ENCODE measurements at regions not wholly inside any gene's neighbourhood (a gene's known extent, or its start where the extent isn't known, plus 50 kb on each side); places are given as distances from the start of the nearest gene placed in this dataset.

DNA sequence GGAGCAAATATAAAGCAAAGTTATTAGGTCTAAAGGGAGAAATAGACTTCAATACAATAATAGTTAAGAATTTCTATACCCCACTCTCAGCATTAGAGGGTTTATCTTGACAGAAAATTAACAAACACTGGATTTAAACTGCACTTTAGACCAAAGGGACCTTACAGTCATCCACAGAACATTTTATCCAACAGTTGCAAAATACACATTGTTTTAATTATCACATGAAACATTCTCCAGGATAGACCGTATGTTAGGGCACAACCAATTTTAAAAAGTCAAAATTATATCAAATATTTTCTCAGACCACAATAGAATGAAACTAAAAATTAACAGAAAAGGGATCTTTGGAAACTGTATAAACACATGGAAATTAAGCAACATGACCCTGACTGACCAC, 384.5 kb upstream of the C1orf87 start:
- no peaks in the 10 kb centered on the region for H3K36me3 ChIP-seq (ENCODE audit: control insufficient read depth in 2 of 2, insufficient read depth in 1 of 2, low read length in 2 of 2)
- ChIA-PET POLR2A (no interaction called here), CTCF (no interaction called here)
- H3K27ac ChIP-seq (ENCODE audit: extremely low read depth, low read depth, low read length), result no peak overlapping the region
- no peaks in the 10 kb centered on the region for H3K4me1 ChIP-seq (ENCODE audit: control insufficient read depth, insufficient read depth, low read length)
- H3K4me3 ChIP-seq (ENCODE audit: low read depth, low read length), result no peak overlapping the region
- H3K9me3 ChIP-seq (ENCODE audit: control insufficient read depth, insufficient read depth, low read depth, low read length), result no peaks in the 10 kb centered on the region
- TF ChIP-seq, protein P1, sequence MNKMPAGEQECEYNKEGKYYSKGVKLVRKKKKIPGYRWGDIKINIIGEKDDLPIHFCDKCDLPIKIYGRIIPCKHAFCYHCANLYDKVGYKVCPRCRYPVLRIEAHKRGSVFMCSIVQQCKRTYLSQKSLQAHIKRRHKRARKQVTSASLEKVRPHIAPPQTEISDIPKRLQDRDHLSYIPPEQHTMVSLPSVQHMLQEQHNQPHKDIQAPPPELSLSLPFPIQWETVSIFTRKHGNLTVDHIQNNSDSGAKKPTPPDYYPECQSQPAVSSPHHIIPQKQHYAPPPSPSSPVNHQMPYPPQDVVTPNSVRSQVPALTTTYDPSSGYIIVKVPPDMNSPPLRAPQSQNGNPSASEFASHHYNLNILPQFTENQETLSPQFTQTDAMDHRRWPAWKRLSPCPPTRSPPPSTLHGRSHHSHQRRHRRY (tag by site-specific recombination; IDR thresholded peaks at IDR 0.05), result no peak
- TF ChIP-seq ZNF404 (tag by site-specific recombination; IDR thresholded peaks at IDR 0.05), result no peak
- no peak for TF ChIP-seq ZSCAN16 (tag by site-specific recombination; IDR thresholded peaks at IDR 0.05)
- TF ChIP-seq MEIS1 (CRISPR knock-in tag; IDR thresholded peaks at IDR 0.05; ENCODE audit: borderline replicate concordance), result no peak
- TF ChIP-seq ZNF426 (tag by site-specific recombination; IDR thresholded peaks at IDR 0.05), result no peak
- TF ChIP-seq HOXA7 (CRISPR knock-in tag; IDR thresholded peaks at IDR 0.05; ENCODE audit: borderline replicate concordance), result no peak
- TF ChIP-seq OSR2 (tag by site-specific recombination; IDR thresholded peaks at IDR 0.05), result no peak
- TF ChIP-seq REPIN1 (tag by site-specific recombination; IDR thresholded peaks at IDR 0.05; ENCODE audit: low read depth), result no peak
- no peak for TF ChIP-seq YY2 (tag by site-specific recombination; IDR thresholded peaks at IDR 0.05)
- TF ChIP-seq ZNF366 (tag by site-specific recombination; conservative IDR thresholded peaks at IDR 0.05), result no peak

DNA sequence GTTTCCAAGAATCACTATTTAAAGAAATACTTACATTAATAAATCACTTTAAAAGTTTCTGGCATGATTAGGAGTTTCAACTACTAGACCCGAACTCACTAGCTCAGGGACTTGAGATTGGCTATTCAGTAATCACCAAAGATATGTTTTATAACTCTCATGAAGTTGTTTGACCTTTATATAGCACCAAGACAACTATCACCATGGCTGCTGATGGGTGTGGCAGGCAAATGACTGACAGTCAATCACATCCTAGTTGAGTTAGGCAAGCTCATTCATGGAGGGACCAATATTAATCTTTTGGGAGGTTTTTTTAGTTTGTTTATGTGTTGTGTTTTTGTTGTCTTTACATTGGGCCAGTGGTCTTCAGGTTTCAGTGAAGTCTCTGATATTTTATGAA, 376.3 kb upstream of the C1orf87 start:
- ChIA-PET POLR2A (no interaction called here), CTCF (interaction anchor here (0.8 kb wide), 1 partner anchor 181 kb away, joined by 3 read pairs; no protein-coding TSS in a partner anchor)
- H3K4me1 ChIP-seq (ENCODE audit: control insufficient read depth, insufficient read depth, low read length), result no peaks in the 10 kb centered on the region
- no peaks in the 10 kb centered on the region for H3K36me3 ChIP-seq (ENCODE audit: control insufficient read depth in 2 of 2, insufficient read depth in 1 of 2, low read length in 2 of 2)
- H3K9me3 ChIP-seq (ENCODE audit: control insufficient read depth, insufficient read depth, low read depth, low read length), result no peaks in the 10 kb centered on the region
- H3K4me3 ChIP-seq (ENCODE audit: low read depth, low read length), result no peak overlapping the region
- no peak overlapping the region for H3K27ac ChIP-seq (ENCODE audit: extremely low read depth, low read depth, low read length)
- TF ChIP-seq, protein P2, sequence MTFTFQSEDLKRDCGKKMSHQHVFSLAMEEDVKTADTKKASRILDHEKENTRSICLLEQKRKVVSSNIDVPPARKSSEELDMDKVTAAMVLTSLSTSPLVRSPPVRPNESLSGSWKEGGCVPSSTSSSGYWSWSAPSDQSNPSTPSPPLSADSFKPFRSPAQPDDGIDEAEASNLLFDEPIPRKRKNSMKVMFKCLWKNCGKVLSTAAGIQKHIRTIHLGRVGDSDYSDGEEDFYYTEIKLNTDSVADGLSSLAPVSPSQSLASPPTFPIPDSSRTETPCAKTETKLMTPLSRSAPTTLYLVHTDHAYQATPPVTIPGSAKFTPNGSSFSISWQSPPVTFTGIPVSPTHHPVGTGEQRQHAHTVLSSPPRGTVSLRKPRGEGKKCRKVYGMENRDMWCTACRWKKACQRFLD (tag by site-specific recombination; IDR thresholded peaks at IDR 0.05), result no peak
- TF ChIP-seq, protein P3, sequence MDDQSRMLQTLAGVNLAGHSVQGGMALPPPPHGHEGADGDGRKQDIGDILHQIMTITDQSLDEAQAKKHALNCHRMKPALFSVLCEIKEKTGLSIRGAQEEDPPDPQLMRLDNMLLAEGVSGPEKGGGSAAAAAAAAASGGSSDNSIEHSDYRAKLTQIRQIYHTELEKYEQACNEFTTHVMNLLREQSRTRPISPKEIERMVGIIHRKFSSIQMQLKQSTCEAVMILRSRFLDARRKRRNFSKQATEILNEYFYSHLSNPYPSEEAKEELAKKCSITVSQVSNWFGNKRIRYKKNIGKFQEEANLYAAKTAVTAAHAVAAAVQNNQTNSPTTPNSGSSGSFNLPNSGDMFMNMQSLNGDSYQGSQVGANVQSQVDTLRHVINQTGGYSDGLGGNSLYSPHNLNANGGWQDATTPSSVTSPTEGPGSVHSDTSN (CRISPR knock-in tag; IDR thresholded peaks at IDR 0.05), result no peak

DNA sequence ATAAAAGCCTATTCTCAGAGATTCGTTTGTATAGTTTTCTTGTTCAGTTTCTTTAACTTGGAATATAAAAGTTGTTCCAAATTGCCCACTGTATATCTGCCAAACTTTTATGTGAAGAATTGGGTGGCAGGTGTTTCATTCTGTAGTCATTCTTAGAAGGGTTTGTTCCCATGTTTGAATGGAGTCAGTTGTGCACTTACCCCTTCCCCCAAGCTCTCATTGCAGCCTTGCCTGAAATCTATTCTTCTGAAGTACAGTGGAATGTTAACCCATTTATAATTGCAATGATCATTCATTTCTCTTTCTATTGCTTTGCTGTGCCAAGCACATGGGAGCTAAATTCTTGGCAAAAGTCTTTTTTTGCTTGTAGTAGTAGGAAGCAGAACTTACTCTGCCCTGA, 375.3 kb upstream of the C1orf87 start:
- Histone ChIP-seq H3K9me3 (ENCODE audit: control insufficient read depth, insufficient read depth, low read depth, low read length) (no peaks in the 10 kb centered on the region), H3K4me3 (ENCODE audit: low read depth, low read length) (no peak overlapping the region), H3K27ac (ENCODE audit: extremely low read depth, low read depth, low read length) (no peak overlapping the region), H3K4me1 (ENCODE audit: control insufficient read depth, insufficient read depth, low read length) (no peaks in the 10 kb centered on the region), H3K36me3 (ENCODE audit: control insufficient read depth in 2 of 2, insufficient read depth in 1 of 2, low read length in 2 of 2) (no peaks in the 10 kb centered on the region)
- POLR2A ChIA-PET, result no interaction called here
- CTCF ChIA-PET, result interaction anchor here (1.0 kb wide), 1 partner anchor 167 kb away, joined by 3 read pairs; no protein-coding TSS in a partner anchor
- TF ChIP-seq, protein P4, sequence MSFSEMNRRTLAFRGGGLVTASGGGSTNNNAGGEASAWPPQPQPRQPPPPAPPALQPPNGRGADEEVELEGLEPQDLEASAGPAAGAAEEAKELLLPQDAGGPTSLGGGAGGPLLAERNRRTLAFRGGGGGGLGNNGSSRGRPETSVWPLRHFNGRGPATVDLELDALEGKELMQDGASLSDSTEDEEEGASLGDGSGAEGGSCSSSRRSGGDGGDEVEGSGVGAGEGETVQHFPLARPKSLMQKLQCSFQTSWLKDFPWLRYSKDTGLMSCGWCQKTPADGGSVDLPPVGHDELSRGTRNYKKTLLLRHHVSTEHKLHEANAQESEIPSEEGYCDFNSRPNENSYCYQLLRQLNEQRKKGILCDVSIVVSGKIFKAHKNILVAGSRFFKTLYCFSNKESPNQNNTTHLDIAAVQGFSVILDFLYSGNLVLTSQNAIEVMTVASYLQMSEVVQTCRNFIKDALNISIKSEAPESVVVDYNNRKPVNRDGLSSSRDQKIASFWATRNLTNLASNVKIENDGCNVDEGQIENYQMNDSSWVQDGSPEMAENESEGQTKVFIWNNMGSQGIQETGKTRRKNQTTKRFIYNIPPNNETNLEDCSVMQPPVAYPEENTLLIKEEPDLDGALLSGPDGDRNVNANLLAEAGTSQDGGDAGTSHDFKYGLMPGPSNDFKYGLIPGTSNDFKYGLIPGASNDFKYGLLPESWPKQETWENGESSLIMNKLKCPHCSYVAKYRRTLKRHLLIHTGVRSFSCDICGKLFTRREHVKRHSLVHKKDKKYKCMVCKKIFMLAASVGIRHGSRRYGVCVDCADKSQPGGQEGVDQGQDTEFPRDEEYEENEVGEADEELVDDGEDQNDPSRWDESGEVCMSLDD (tag by site-specific recombination; IDR thresholded peaks at IDR 0.05), result no peak
- TF ChIP-seq, protein P5, sequence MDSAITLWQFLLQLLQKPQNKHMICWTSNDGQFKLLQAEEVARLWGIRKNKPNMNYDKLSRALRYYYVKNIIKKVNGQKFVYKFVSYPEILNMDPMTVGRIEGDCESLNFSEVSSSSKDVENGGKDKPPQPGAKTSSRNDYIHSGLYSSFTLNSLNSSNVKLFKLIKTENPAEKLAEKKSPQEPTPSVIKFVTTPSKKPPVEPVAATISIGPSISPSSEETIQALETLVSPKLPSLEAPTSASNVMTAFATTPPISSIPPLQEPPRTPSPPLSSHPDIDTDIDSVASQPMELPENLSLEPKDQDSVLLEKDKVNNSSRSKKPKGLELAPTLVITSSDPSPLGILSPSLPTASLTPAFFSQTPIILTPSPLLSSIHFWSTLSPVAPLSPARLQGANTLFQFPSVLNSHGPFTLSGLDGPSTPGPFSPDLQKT (IDR thresholded peaks at IDR 0.05; ENCODE audit: borderline replicate concordance, low read depth, low read length), result no peak
- TF ChIP-seq, protein P6, sequence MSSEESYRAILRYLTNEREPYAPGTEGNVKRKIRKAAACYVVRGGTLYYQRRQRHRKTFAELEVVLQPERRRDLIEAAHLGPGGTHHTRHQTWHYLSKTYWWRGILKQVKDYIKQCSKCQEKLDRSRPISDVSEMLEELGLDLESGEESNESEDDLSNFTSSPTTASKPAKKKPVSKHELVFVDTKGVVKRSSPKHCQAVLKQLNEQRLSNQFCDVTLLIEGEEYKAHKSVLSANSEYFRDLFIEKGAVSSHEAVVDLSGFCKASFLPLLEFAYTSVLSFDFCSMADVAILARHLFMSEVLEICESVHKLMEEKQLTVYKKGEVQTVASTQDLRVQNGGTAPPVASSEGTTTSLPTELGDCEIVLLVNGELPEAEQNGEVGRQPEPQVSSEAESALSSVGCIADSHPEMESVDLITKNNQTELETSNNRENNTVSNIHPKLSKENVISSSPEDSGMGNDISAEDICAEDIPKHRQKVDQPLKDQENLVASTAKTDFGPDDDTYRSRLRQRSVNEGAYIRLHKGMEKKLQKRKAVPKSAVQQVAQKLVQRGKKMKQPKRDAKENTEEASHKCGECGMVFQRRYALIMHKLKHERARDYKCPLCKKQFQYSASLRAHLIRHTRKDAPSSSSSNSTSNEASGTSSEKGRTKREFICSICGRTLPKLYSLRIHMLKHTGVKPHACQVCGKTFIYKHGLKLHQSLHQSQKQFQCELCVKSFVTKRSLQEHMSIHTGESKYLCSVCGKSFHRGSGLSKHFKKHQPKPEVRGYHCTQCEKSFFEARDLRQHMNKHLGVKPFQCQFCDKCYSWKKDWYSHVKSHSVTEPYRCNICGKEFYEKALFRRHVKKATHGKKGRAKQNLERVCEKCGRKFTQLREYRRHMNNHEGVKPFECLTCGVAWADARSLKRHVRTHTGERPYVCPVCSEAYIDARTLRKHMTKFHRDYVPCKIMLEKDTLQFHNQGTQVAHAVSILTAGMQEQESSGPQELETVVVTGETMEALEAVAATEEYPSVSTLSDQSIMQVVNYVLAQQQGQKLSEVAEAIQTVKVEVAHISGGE (tag by site-specific recombination; conservative IDR thresholded peaks at IDR 0.05; ENCODE audit: low read depth), result no peak
- TF ChIP-seq EGR2 (tag by site-specific recombination; IDR thresholded peaks at IDR 0.05; ENCODE audit: low read depth) (no peak), ZFP69B (tag by site-specific recombination; IDR thresholded peaks at IDR 0.05) (no peak), ZNF747 (tag by site-specific recombination; IDR thresholded peaks at IDR 0.05) (no peak), SCRT2 (tag by site-specific recombination; IDR thresholded peaks at IDR 0.05) (no peak)
- TF ChIP-seq, protein P7, sequence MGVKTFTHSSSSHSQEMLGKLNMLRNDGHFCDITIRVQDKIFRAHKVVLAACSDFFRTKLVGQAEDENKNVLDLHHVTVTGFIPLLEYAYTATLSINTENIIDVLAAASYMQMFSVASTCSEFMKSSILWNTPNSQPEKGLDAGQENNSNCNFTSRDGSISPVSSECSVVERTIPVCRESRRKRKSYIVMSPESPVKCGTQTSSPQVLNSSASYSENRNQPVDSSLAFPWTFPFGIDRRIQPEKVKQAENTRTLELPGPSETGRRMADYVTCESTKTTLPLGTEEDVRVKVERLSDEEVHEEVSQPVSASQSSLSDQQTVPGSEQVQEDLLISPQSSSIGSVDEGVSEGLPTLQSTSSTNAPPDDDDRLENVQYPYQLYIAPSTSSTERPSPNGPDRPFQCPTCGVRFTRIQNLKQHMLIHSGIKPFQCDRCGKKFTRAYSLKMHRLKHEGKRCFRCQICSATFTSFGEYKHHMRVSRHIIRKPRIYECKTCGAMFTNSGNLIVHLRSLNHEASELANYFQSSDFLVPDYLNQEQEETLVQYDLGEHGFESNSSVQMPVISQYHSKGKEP (tag by site-specific recombination; IDR thresholded peaks at IDR 0.05), result no peak

Measured in HEK293 (cell line).